B cell (primary cell): ENCODE measurements at regions not wholly inside any gene's neighbourhood (a gene's known extent, or its start where the extent isn't known, plus 50 kb on each side); places are given as distances from the start of the nearest gene placed in this dataset.

Experiments
- ATAC-seq: fragments of 200-7000 bp; cut with Tn5 transposase; one replicate; pipeline ENCODE4 v1.10.0; 2021; ENCODE audit warnings: low read depth, mild to moderate bottlenecking, moderate number of reproducible peaks, moderate library complexity
- CTCF ChIA-PET: fragments of 350-600 bp; sonication (Branson Sonifier 250); formaldehyde crosslinking; loops from one replicate; lab custom pipeline; 2021; ENCODE audit warnings: antibody characterized with exemption, inconsistent platforms; lab: Charles Lee
- POLR2A ChIA-PET: fragments of 350-600 bp; sonication (Branson Sonifier 250); formaldehyde crosslinking; loops from one replicate; lab custom pipeline; 2021; ENCODE audit warnings: antibody characterized with exemption; lab: Charles Lee
- DNase-seq: peaks from one replicate; pipeline ENCODE4 v3.0.0; 2013
- H2AFZ ChIP-seq: 2 replicates; pipeline ENCODE4 v1.6.1; 2012; ENCODE audit warnings: mild to moderate bottlenecking, low read depth, low read length; ENCODE audit not compliant: insufficient read depth, poor library complexity, severe bottlenecking
- H3K27ac ChIP-seq, 2 donors: 1 replicate in 1 of 2; 2 replicates in 1 of 2; pipeline ENCODE4 v1.5.1; 2012 to 2013; ENCODE audit warnings: low read length in 2 of 2, mild to moderate bottlenecking in 2 of 2, moderate library complexity in 1 of 2
- H3K27me3 ChIP-seq, 4 experiments: fragments of 200-600 bp in 1 of 4; sonication (generic) in 1 of 4; replicated peaks in 1 of 4; 1 replicate in 2 of 4; 2 replicates in 2 of 4; pipeline versions ENCODE4 v1.6.1 to v1.7.0; 2013 to 2016; ENCODE audit warnings: low read length in 3 of 4, mild to moderate bottlenecking in 2 of 4, mixed read lengths in 1 of 4, moderate library complexity in 1 of 4; ENCODE audit not compliant: insufficient read depth in 4 of 4, control insufficient read depth in 3 of 4; ENCODE audit errors: control extremely low read depth in 1 of 4
- H3K36me3 ChIP-seq, 2 experiments: replicated peaks in 1 of 2; 1 replicate in 1 of 2; 2 replicates in 1 of 2; pipeline versions ENCODE4 v1.6.1 to v1.7.1; 2013; ENCODE audit warnings: low read length in 1 of 2; ENCODE audit not compliant: insufficient read depth in 2 of 2, control insufficient read depth in 1 of 2; ENCODE audit errors: control extremely low read depth in 1 of 2, extremely low read depth in 1 of 2
- H3K4me1 ChIP-seq, 2 donors: fragments of 200-600 bp in 1 of 2; sonication (generic) in 1 of 2; 1 replicate in 1 of 2; 2 replicates in 1 of 2; pipeline versions ENCODE4 v1.5.1 to v1.6.1; 2013 to 2017; ENCODE audit warnings: low read length in 2 of 2; ENCODE audit not compliant: control insufficient read depth in 2 of 2, insufficient read depth in 2 of 2
- H3K4me2 ChIP-seq: replicated peaks from 2 replicates; pipeline ENCODE3; 2012; ENCODE audit warnings: mild to moderate bottlenecking, low read depth, low read length; ENCODE audit not compliant: poor library complexity, severe bottlenecking
- H3K4me3 ChIP-seq, 5 experiments: fragments of 200-600 bp in 1 of 5; sonication (generic) in 1 of 5; 1 replicate in 3 of 5; 2 replicates in 2 of 5; pipeline versions ENCODE4 v1.5.1 to v1.7.0; 2011 to 2016; ENCODE audit warnings: low read length in 4 of 5, mild to moderate bottlenecking in 4 of 5, low read depth in 2 of 5, control low read depth in 1 of 5, moderate library complexity in 1 of 5; ENCODE audit not compliant: insufficient read depth in 1 of 5; ENCODE audit errors: control extremely low read depth in 1 of 5, extremely low read depth in 1 of 5
- H3K79me2 ChIP-seq: fragments of 200-600 bp; sonication (generic); one replicate; pipeline ENCODE4 v1.6.0; 2016; ENCODE audit warnings: low read length; ENCODE audit not compliant: control insufficient read depth, insufficient read depth
- H3K9ac ChIP-seq: fragments of 200-600 bp; sonication (generic); 2 replicates; pipeline ENCODE4 v1.6.1; 2017; ENCODE audit warnings: mild to moderate bottlenecking, low read length, moderate library complexity
- H3K9me3 ChIP-seq, 3 donors: one replicate each; pipeline versions ENCODE4 v1.6.1 to v1.7.1; 2013; ENCODE audit warnings: low read length in 2 of 3; ENCODE audit not compliant: control insufficient read depth in 2 of 3, insufficient read depth in 1 of 3; ENCODE audit errors: control extremely low read depth in 1 of 3
- H4K20me1 ChIP-seq: 2 replicates; pipeline ENCODE4 v1.6.0; 2012; ENCODE audit warnings: mild to moderate bottlenecking, low read length; ENCODE audit not compliant: insufficient read depth, control insufficient read depth, poor library complexity, severe bottlenecking
- H3K27ac Mint-ChIP-seq: one replicate; pipeline ENCODE4 v1.8.0; 2021; ENCODE audit warnings: mixed read lengths
- H3K27me3 Mint-ChIP-seq: one replicate; pipeline ENCODE4 v1.8.0; 2021; ENCODE audit warnings: mixed read lengths
- H3K4me1 Mint-ChIP-seq: one replicate; pipeline ENCODE4 v1.8.0; 2021; ENCODE audit warnings: mixed read lengths
- H3K4me3 Mint-ChIP-seq: one replicate; pipeline ENCODE4 v1.8.0; 2021; ENCODE audit warnings: mixed read lengths
- H3K9me3 Mint-ChIP-seq: one replicate; pipeline ENCODE4 v1.8.0; 2022; ENCODE audit warnings: mixed read lengths; ENCODE audit not compliant: insufficient read depth
- EZH2 ChIP-seq: IDR thresholded peaks from 2 replicates; pipeline ENCODE4 v1.6.1; 2012; ENCODE audit warnings: borderline replicate concordance, low read depth, mild to moderate bottlenecking, moderate library complexity, low read length; ENCODE audit not compliant: insufficient read depth, poor library complexity, severe bottlenecking
- WGBS: methylation state at CpG from one replicate; pipeline ENCODE4 v1.1.5; 2013; ENCODE audit warnings: missing lambda C conversion rate; ENCODE audit not compliant: insufficient coverage; 5-methylcytosine and 5-hydroxymethylcytosine counted together
- intact Hi-C: fragments of 100-400 bp; cut with micrococcal nuclease; formaldehyde crosslinking; loops from one replicate; pipeline ENCODE4 v1.10.0; 2022
- TF ChIP-seq, protein P1 (sequence below): fragments of 200-600 bp; IDR thresholded peaks from one replicate; pipeline ENCODE4 v1.8.0; 2022; ENCODE audit warnings: antibody characterized with exemption, mild to moderate bottlenecking

DNA sequence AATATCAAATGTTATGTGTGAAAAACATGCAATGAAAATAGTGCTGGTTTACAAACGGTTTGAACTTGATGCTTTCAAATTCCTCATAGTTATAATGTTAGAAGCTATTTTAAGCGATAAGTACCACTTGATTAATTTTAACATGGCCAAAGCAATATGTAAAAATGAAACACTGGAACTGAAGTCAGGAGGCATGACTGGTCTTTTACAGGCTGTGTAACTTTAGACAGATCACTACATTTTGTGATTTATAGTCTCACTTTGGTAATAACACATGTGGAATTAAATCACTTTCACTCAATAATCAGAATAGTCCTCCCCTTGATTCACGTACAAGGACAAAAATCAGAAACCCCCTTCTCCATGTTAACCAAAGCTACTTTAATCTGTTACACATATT, 482.7 kb upstream of the NECTIN3 start:
- Histone ChIP-seq H3K4me1 (no peaks in the 10 kb centered on the region), H3K9me3 (peaks cover 0 to 5% (median 0%) of the 10 kb centered on the region in 3 donors), H3K9ac (no peak overlapping the region), H2AFZ (no peak overlapping the region), H3K36me3 (no peaks in the 10 kb centered on the region), H4K20me1 (no peaks in the 10 kb centered on the region), H3K27me3 (no peaks in the 10 kb centered on the region), H3K79me2 (no peaks in the 10 kb centered on the region), H3K27ac (no peak overlapping the region), H3K4me3 (no peak overlapping the region), H3K4me2 (no peak overlapping the region)
- Mint-ChIP-seq H3K4me1 (no peaks in the 10 kb centered on the region), H3K4me3 (no peak overlapping the region), H3K9me3 (peaks cover 3% of the 10 kb centered on the region), H3K27me3 (no peaks in the 10 kb centered on the region), H3K27ac (no peak overlapping the region)
- intact Hi-C loops = no loop called here
- no peak for ATAC-seq
- TF ChIP-seq, protein P1, sequence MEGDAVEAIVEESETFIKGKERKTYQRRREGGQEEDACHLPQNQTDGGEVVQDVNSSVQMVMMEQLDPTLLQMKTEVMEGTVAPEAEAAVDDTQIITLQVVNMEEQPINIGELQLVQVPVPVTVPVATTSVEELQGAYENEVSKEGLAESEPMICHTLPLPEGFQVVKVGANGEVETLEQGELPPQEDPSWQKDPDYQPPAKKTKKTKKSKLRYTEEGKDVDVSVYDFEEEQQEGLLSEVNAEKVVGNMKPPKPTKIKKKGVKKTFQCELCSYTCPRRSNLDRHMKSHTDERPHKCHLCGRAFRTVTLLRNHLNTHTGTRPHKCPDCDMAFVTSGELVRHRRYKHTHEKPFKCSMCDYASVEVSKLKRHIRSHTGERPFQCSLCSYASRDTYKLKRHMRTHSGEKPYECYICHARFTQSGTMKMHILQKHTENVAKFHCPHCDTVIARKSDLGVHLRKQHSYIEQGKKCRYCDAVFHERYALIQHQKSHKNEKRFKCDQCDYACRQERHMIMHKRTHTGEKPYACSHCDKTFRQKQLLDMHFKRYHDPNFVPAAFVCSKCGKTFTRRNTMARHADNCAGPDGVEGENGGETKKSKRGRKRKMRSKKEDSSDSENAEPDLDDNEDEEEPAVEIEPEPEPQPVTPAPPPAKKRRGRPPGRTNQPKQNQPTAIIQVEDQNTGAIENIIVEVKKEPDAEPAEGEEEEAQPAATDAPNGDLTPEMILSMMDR = no peak
- no peak for DNase-seq
- CTCF ChIA-PET = no interaction called here
- 69% methylated on average over 1 of the region's 3 CpGs for WGBS
- POLR2A ChIA-PET = no interaction called here

DNA sequence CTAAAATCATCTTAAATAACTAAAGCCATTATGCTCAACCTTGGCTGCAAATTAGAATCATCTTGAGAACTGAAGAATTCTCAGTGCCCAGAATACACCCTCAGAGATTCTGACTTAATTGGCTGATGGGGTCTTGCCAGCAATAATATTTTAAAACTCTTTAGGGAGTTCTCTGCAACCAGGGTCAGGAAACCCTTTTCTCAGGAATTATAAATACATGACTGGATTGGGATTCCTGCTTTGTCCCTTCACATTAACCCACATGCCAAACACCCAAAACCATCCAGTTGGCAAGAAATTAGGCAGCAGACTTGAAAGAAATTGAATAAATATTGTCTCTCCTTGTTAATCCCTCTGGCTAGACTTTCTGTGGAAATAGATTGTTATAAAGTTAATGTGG, 482.3 kb upstream of the NECTIN3 start:
- Mint-ChIP-seq H3K4me3 (no peak overlapping the region), H3K27me3 (no peaks in the 10 kb centered on the region), H3K9me3 (peaks cover 5% of the 10 kb centered on the region), H3K4me1 (no peaks in the 10 kb centered on the region), H3K27ac (no peak overlapping the region)
- no peak overlapping the region for H3K9ac ChIP-seq
- no peaks in the 10 kb centered on the region for H3K36me3 ChIP-seq
- no peaks in the 10 kb centered on the region for H3K79me2 ChIP-seq
- H3K4me2 ChIP-seq = no peak overlapping the region
- no peaks in the 10 kb centered on the region for H4K20me1 ChIP-seq
- no peaks in the 10 kb centered on the region for H3K4me1 ChIP-seq
- ChIA-PET CTCF (no interaction called here), POLR2A (no interaction called here)
- H2AFZ ChIP-seq = no peak overlapping the region
- no peak for DNase-seq
- TF ChIP-seq, protein P1 = no peak
- TF ChIP-seq EZH2 = no peak
- H3K9me3 ChIP-seq = peaks cover 0 to 5% (median 0%) of the 10 kb centered on the region in 3 donors
- intact Hi-C loops = no loop called here
- ATAC-seq = no peak
- no peaks in the 10 kb centered on the region for H3K27me3 ChIP-seq
- H3K4me3 ChIP-seq = no peak overlapping the region
- no peak overlapping the region for H3K27ac ChIP-seq
